ENCODE measurements at regions not wholly inside any gene's neighbourhood (a gene's known extent, or its start where the extent isn't known, plus 50 kb on each side); places are given as distances from the start of the nearest gene placed in this dataset.

DNA sequence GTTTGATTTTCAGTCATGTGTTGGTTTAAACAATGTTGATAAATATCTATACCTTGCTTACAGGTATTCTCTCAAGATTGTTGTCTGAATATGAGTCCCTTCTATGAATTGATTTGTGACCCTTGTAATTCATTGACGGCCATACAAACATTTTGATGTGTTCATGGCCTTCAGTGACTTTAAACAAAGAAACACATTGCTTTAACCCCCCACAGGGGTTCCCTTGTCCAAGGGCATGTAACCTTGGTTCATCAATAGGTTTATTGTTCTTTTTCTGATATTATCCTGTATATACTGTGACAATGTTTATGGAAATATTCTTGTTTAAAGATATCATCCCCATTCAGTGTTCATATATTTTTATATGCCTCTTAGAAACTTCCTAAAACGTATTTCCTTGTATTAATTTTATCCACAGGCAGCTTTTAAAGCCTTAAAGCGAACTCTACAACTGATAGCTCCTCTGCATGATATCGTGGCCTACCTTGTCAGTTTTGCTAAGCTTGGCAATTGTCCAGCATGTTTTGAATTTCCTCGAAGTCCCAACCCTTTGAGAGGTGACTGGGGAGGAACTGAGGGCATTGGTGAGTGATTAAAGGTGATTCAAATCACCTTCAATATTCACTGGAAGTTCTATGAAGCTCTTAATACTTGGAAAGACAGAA, 87.0 kb downstream of the CD164 start:
- DNase-seq = no peak

DNA sequence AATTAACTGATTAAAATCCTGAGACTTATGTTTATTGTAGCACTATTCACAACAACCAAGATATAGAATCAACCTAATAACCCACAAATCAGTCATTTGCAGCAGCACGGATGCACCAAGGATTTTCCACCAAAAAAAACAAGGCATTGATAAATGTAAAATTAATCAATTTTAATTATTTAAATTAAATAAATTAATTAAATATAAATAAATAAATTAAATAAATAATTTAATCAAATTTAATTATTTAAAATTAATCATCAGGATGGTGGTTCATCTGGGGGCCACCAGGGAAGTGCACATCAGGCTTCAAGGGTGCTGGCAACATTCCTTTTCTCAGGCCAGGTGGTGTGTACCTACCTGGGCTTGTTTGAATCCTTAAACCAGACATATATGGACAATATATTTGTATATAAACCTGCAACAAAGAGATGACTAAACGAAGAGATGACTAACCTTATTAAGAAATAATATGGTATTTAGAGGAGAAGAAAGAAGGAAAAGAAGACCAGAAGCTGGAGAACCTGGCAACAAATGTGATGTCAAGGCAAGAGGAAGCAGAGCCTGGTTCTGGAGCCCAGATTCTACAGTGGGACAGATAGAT, 89.2 kb downstream of the CD164 start:
- no peak for DNase-seq

DNA sequence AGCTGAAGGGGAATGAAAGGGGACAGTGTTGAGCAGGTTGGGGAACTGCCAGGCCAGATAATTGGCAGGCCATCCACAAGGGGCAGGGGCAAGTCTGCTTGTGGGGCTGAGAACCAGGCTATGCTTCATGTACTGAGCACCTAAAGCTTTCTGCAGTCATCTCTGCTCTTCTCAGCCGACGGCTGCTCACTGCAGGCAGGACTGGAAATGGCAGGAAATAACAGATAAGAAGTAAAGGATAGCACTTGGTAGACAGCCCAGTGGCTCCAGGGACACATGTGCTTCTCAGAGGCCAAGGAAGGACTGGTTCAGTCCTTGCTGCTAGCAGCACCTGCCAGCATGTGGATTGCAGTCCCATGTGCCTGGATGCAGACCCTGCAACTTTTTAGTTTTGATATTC, 89.8 kb downstream of the CD164 start:
- no peak for DNase-seq

DNA sequence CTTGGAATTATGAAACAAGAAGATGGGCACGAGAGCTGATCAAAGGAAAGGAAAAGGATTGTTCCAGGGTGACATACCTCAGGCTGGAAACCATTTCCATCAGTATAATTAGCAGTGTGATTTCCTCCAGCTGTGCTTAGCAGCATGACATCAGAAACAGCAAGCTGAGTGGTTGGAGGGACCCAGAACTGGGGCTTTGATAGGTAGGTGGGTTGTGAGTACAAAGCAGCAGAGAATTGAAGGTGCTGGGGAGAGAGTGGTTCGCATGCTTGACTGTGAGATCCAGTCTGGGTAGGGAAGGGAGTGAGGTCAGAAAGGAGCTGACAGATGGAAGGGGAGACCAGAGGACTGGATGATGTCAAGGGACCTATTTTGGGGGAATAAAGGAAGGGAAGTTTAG, 90.4 kb downstream of the CD164 start:
- DNase-seq = no peak

DNA sequence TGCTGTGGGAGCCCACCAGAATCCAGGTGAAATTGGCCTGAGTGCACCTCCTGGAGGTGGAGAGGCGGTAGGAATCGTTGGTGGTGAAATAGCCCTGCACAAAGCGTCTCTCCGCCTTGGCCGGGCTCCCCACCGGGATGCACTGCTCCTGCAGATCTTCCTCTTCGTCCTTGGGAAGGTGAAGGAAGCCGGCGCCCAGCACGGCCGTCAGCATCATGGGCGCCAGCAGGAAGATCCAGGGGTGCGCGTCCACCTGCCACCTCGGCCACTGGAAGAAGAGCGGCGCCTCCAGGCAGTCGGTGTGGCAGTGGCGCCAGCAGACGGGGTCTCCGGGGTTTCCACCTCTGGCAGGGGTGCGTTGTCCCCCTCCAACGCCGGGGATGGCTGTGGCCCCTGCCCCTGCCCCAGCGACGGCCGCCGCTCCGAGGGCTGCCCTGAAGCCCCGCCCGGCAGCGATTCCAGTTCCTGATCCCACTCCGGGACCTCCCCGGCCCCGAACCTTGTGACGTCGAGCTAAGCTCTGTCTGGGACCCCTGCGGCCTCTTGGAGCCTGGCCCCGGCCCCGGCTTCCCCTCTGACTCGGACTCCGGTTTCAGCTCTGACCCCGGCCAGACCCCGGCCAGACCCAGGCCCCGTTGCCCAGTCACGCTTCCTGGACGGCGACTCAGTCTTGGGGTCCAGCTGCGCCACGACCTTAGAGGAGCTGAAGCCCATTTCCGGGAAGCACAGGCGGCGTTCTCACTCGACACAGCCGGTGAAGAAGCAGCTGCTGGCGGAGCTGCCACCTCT, 91.9 kb downstream of the CD164 start:
- DNase-seq = no peak

DNA sequence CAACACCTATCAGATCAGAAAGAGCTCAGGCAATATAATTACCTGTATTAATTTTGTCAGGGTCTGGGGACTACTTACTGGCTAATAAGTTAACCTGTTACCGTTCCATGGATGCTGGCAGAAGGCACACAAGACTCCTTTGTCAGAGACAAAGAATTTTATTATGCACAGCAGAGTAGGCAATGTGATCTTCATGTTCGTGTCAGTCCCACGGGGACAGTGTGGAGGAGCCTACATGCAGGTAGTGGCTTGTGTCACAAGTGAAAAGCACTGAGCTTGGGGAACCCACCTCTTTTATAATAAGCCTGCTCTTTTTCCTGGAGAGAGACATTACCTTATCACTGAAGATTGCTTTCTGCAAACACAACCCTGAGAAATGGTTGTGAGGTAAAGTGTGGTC, 96.9 kb downstream of the CD164 start:
- no peak for DNase-seq

DNA sequence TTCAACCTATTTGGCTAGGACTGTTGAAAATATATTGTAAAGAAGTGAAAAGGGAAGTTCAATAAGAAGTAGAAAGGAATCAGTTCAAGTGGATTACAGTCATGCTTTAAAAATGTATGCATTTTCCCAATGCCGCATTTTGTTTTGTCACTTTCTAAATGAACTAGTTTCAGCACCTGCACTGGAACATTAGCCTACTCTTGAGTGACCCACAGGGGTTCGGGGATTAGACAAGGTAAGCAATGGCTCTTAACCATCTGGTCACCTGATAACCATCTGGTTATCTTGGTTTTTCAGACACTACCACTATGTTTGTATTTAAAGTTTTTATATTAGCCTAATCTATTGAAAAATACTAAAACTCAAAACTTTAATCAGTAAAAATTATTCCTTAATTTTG, 97.6 kb downstream of the CD164 start:
- no peak for DNase-seq

DNA sequence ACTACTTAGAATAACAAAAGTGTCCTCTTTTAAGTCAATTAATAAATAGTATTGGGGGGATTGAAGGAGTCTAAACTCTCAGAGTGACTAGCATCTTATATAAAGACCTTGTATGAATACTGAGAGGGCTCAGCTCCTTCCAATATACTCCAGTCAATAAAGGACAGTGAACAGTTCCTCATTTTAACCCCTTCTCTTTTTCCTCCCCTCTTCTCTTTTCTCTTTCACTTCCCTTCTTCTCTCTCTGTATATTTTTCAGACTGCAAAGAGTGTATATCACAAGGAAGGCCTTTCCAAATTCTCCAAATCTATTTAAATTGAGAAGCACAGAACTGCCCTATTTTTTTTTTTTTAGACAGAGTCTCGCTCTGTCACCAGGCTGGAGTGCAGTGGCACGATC, 99.5 kb downstream of the CD164 start:
- no peak for DNase-seq

DNA sequence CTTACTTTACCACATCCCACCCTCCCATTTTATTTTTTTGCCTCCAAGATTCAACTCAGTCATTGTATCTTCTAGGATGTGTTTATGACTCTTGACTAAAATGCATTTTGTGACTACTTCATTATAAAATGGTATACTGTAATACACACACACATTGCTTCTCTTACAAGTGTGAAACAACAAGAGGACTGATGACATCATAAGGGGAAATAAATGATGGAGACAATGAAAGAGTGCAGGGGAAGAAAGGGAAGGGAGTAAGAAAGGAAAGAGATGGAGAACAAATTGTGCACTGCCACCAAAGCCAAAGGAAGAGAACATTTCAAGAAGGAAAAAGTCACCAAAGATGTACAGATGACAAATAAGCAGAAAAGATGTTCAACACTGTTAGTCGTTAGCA, 102.6 kb downstream of the CD164 start:
- no peak for DNase-seq

DNA sequence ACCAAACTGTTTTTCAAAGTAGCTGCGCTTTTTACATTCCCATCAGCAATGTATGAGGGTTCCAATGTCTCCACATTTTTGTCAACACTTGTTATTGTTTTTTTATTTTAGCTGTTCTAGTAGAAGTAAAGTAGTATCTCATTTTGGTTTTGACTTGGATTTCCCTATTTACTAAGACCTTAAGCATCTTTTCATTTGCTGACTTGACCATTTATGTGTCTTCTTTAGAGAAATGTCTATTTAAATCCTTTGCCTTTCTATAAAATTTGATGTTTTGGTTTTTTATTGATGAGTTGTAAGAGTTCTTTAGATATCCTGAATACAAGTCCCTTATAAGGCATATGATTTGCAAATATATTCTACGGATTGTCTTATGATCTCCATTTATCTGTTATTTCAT, 110.6 kb downstream of the CD164 start:
- DNase-seq = no peak

DNA sequence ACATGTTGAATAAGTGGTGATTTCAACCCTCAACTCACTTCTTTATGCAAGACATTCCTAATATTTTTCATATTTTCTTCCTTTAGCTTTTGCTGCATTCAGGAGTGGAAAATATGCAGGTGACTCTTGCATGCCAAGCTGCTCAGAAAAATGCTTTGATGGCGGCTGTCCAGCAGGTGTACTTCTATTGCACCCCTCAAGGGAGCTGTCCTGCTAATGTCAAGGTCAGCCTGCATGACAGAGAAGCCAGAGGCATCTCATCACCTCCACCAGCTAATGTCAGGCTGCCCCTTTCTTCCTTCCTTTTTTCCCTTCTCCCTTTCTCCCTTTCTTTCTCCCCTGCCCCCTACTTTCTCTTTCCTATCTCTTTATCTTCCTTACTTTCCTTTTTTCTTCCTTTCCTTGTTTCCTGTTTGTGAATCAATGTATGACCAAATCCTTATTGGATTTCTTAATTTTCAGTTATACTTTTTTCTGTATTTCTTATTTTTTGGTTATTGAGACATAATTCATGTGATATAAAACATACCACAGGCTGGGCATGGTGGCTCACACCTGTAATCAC, 112.2 kb downstream of the CD164 start:
- DNase-seq = no peak

DNA sequence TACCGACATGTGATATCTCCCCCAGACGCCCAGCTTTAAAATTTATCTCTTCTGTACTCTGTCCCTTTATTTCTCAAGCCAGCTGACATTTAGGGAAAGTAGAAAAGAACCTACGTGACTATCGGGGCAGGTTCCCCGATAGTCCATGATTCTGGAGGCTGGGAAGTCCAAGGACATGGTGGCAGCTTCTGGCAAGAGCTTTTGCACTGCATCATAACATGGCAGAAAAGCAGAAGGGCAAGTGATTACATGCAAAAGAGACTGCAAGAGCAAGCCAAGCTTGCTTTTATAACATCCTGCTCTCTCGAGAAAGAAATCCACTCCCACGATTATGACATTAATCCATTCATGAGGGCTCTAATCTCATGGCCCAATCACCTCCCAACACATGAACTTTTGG, 113.2 kb downstream of the CD164 start:
- DNase-seq = no peak

DNA sequence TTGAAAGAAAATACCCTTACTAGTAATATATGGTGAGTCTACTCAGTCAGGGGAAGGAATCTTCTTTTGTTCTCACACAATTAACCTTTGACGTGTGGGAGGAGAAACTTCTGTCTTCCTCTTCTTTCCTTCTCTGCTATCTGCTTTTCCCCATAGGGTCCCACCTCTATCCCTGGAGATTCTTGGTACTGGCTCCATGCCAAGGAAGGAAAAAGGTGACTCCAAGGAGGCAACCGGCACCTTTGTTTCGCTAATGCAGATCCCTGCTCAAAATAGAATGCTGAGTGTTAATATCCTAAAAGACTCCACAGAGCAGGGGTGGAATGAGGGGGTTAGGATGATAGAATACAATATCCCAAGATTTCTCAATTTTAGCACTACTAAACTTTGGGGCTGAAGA, 116.7 kb downstream of the CD164 start:
- DNase-seq = no peak

DNA sequence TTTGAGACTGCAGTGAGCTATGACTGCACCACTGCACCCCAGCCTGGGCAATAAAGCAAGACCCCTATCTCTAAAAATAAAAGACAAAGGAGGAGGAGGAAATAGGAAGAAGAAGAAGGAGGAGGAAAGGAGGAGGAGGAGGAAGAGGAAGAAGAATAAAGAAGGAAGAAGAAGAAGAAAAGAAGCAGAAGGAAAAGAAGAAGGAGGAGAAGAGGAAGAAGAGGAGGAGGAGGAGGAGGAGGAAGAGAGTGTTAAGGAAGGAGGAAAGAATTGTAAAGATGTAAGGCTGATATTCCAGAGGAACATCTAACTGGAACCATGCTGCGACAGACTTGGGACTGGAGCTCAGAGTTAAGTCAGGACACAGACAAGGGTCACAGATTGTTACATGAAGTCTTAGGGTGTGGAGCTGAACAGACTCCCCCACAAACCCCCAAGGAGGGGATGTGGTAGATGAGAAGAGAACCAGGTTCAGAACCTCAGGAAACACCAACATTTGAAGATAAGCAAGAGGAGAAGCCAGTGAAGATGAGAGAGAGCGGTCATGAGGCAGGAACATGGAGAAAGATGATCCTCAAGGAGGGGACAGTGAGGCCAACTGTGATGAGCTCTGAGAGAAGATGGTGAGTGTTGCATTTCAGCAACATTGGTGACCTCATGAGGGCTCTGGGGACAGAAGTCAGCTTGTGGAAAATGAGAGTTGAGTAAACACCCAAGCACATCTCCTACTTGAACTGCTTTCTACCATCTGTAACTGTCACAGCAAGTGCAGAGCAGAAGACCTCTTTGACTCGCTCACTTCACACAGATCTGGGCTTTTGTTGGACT, 118.2 kb downstream of the CD164 start:
- no peak for DNase-seq

DNA sequence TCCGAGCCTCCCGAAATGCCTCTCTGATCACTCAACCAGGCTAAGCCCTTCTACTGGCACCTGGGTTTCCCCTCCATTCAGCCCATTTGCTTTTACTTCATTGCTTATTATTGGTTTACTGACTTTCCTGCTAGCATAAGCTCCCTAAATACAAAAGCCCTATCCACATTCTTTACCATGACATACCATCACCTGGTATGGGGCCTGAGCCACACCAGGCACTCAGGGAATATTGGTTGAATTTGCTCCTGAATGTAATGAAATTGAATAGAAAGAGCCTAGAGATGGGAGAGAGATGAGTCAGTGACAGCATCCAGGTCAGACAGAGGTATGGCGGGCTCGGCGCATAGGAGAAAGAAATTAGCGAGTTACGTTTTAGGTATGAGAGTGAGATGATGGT, 120.0 kb downstream of the CD164 start:
- DNase-seq = no peak

DNA sequence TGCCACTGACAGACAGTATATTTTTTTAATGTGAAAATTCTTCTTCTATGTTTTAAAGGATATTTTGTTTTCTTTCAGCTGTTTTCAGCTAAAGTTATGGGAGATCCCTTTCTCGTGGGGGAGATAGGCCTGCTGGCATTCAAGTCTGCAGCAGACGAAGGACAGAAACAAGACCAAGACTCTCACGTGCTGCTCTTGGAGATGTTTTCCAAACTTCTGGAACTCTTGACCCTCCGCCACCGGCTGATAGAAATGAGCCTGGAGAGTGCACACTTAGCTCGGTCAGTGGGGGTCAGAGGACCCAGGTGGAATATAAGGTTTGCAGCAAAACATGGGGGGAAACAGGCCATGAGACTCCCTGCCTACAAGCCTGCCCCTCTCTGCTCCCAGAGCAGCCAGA, 120.5 kb downstream of the CD164 start:
- DNase-seq = no peak

DNA sequence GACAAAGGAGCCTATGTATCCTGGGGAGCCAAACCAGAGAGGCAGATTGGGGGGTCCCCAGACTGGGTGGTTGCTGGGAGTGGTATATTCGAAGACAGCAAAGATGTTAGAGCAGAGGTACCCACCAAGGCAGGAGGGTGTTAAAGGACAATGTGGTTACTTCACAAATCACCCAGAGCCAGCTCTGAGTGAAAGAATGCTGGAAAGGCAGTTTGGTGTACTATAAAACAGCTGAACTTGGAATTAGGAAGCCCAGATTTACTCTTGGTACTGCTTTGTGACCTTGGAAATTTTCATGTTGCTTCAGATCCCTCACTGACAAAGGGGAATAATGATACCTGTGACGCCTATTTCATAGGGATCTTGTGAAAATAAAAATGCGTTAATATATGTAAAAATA, 121.6 kb downstream of the CD164 start:
- no peak for DNase-seq

DNA sequence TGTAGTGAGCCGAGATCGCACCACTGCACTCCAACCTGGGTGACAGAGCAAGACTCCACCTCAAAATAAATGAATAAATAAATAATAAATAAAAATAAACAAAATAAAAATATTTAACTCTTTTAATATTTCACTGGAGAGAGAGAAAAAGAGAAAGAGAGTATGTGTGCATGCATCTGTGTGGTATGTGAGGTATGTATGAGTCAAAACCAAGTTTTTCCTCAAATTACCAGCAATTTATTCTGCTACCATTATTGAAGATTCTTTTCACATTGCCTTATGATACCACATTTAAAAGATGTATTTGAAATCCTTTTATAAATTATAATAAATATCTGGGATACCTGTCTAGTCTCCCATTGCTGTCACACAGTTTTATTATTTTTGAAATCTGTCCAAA, 122.1 kb downstream of the CD164 start:
- no peak for DNase-seq

DNA sequence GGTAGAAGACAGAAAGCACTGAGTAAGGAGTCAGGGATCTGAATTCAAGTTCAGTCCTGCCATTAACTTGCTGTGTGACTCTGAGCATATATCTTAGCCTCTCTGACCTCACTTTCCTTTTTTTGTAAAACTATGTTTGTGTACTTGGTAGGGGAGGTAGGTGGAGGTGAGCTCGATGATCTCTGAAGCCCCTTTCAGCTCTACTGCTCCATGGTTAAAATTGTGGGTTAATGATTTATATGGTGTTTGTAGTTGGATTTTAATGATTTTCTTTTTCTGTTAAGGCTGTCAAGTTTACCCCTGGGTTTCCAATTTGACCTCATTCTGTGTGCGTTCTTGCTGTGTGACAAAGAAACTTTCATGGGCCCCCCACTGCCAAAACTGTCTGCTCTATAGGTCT, 124.1 kb downstream of the CD164 start:
- DNase-seq = no peak

DNA sequence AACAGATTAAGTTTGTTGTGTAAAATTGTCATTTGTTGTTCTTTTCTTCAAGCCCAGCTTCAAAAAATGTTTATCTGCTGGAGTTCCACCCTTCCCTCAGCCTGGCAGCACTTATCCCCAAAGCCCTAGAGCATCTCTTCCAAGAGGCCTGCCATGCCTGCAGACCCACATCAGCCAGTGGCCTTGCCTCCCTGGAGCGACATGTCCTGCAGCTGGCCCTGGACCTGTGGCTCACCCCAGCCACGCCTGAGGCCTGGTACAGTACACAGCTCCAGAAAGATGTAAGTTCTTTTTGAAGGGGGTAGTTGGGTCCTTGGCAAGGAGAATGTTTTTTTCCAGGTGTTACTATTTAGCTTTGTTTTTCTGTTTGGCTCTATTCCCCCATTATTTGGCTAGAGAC, 124.8 kb downstream of the CD164 start:
- DNase-seq = no peak

DNA sequence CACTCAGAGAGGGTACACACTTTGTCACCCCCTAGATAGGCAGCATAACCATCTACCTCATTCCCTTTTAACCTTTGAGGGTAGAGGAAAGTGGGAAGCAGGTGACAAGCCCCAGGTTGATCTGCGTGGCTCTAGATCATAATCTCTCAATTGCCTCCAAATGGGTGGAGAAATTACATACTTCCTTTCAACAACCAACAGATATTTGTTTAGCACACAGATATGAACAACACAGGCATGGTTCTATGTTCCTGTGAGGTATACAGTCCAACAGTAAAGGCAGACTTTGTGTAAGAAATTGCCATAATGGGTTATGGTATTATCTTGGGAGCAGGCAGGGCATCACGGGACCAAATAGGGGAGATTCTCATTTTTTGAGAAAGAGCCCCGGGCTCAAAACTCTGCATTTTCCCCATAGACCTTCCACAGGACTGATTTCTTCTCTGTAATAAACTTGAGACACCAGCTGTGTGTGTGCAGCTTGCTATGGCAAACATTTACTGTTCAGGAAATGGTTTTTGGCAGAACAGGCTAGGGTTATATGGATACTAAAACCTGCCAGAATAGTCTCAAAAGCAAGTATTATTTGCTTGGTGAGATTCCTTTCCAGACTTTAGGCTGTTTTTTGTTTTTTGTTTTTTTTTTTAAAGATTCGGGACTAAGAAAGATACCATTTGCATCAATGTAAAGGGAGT, 126.2 kb downstream of the CD164 start:
- no peak for DNase-seq

DNA sequence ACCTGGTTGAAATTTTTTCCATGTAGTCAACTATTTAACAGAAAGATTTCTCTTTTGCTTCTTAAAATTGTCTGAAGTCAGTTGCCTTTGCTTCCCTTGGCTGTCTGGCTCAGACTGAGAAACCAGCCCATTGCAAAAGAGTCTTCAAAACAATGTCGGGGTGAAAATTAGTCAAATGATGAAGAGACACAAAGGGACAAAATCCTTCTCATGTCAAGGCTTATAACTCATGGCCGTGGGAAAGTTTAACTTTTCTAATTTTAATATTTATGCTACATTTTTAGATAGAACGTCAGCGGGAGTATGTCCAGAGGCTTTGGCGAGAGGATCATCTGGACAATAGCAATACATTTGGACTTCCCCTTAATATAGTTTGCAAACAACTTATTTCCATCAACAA, 127.2 kb downstream of the CD164 start:
- no peak for DNase-seq

DNA sequence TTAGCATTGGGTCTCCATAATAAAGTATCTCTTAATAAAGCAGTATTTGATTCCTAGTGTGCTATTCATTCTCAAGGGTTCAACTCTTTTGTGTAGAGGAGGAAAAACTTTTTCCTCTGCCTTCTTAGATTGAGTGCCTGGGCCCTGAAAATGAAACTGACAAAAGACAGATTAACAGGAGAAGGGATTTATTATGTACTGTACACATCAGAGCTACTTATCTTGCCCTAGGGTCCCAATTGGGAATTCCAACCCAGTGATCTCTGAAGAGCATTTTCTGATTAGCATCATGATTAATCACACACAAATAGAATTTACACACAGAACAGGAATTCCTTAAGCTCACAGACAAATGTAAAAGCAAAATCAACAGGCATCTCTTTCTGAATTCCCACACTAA, 128.9 kb downstream of the CD164 start:
- DNase-seq = no peak
